ENCODE measurements at regions not wholly inside any gene's neighbourhood (a gene's known extent, or its start where the extent isn't known, plus 50 kb on each side); places are given as distances from the start of the nearest gene placed in this dataset.
"Not testable (repeated sequence)": the region's sequence is repeated elsewhere in the genome, so short reads cannot be mapped to it uniquely, and the experiment has no call there.

- H3K36me3 ChIP-seq (ENCODE audit: insufficient read depth, low read length, poor library complexity, severe bottlenecking), result no peaks in the 10 kb centered on the region
- no peak for DNase-seq (ENCODE audit: low spot score)
- no peak for TF ChIP-seq EZH2 (IDR thresholded peaks at IDR 0.05; ENCODE audit: borderline replicate concordance, low read depth, low read length, poor library complexity, severe bottlenecking)
- no peak for TF ChIP-seq CTCF (conservative IDR thresholded peaks at IDR 0.05; ENCODE audit: low read depth, low read length)
- H3K4me3 ChIP-seq (ENCODE audit: low read depth, low read length, poor library complexity, severe bottlenecking), result no peak overlapping the region
- CTCF ChIA-PET, result no interaction called here
- H3K9me3 ChIP-seq (ENCODE audit: low read depth, low read length, poor library complexity, severe bottlenecking), result no peaks in the 10 kb centered on the region
- no TSS peak for BruUV-seq (replicated peaks)
- H3K27ac ChIP-seq (ENCODE audit: low read depth, low read length, poor library complexity, severe bottlenecking), result no peak overlapping the region
- no peaks in the 10 kb centered on the region for H3K4me1 ChIP-seq (ENCODE audit: insufficient read depth, low read length, poor library complexity, severe bottlenecking)
- POLR2A ChIA-PET (ENCODE audit: low non-redundant PET), result no interaction called here
- H3K27me3 ChIP-seq (replicated peaks; ENCODE audit: insufficient read depth, low read depth, low read length, poor library complexity), result no peaks in the 10 kb centered on the region
- intact Hi-C loops (cut with micrococcal nuclease; ENCODE audit: unreplicated experiment), result no loop called here
These were observed 1003.7 kb downstream of the EPHA7 start for GRCh38 chr6:92415656-92416055.

GRCh38 chr6:92408350-92408749, 1011.0 kb downstream of the EPHA7 start:
- ChIA-PET POLR2A (ENCODE audit: low non-redundant PET) (no interaction called here), CTCF (no interaction called here)
- Histone ChIP-seq H3K36me3 (ENCODE audit: insufficient read depth, low read length, poor library complexity, severe bottlenecking) (no peaks in the 10 kb centered on the region), H3K27me3 (replicated peaks; ENCODE audit: insufficient read depth, low read depth, low read length, poor library complexity) (no peaks in the 10 kb centered on the region), H3K4me3 (ENCODE audit: low read depth, low read length, poor library complexity, severe bottlenecking) (no peak overlapping the region), H3K27ac (ENCODE audit: low read depth, low read length, poor library complexity, severe bottlenecking) (no peak overlapping the region), H3K4me1 (ENCODE audit: insufficient read depth, low read length, poor library complexity, severe bottlenecking) (no peaks in the 10 kb centered on the region), H3K9me3 (ENCODE audit: low read depth, low read length, poor library complexity, severe bottlenecking) (no peaks in the 10 kb centered on the region)
- intact Hi-C loops (cut with micrococcal nuclease; ENCODE audit: unreplicated experiment), result no loop called here
- DNase-seq (ENCODE audit: low spot score), result no peak
- no peak for TF ChIP-seq EZH2 (IDR thresholded peaks at IDR 0.05; ENCODE audit: borderline replicate concordance, low read depth, low read length, poor library complexity, severe bottlenecking)
- BruUV-seq (replicated peaks), result no TSS peak

GRCh38 chr6:92404281-92404680, 1015.1 kb downstream of the EPHA7 start:
- BruUV-seq (replicated peaks), result no TSS peak
- Histone ChIP-seq H3K36me3 (ENCODE audit: insufficient read depth, low read length, poor library complexity, severe bottlenecking) (no peaks in the 10 kb centered on the region), H3K4me3 (ENCODE audit: low read depth, low read length, poor library complexity, severe bottlenecking) (no peak overlapping the region), H3K9me3 (ENCODE audit: low read depth, low read length, poor library complexity, severe bottlenecking) (no peaks in the 10 kb centered on the region), H3K4me1 (ENCODE audit: insufficient read depth, low read length, poor library complexity, severe bottlenecking) (no peaks in the 10 kb centered on the region), H3K27ac (ENCODE audit: low read depth, low read length, poor library complexity, severe bottlenecking) (no peak overlapping the region), H3K27me3 (replicated peaks; ENCODE audit: insufficient read depth, low read depth, low read length, poor library complexity) (no peaks in the 10 kb centered on the region)
- intact Hi-C loops (cut with micrococcal nuclease; ENCODE audit: unreplicated experiment), result no loop called here
- CTCF ChIA-PET, result no interaction called here
- DNase-seq (ENCODE audit: low spot score), result no peak
- POLR2A ChIA-PET (ENCODE audit: low non-redundant PET), result no interaction called here
- TF ChIP-seq CTCF (conservative IDR thresholded peaks at IDR 0.05; ENCODE audit: low read depth, low read length), result no peak

GRCh38 chr6:92399911-92400310, 1019.4 kb downstream of the EPHA7 start:
- no peaks in the 10 kb centered on the region for H3K27me3 ChIP-seq (replicated peaks; ENCODE audit: insufficient read depth, low read depth, low read length, poor library complexity)
- intact Hi-C loops (cut with micrococcal nuclease; ENCODE audit: unreplicated experiment), result loop anchor here (10.0 kb wide), 1 partner anchor 375 kb away; no protein-coding TSS in a partner anchor
- no peak overlapping the region for H3K27ac ChIP-seq (ENCODE audit: low read depth, low read length, poor library complexity, severe bottlenecking)
- POLR2A ChIA-PET (ENCODE audit: low non-redundant PET), result no interaction called here
- CTCF ChIA-PET, result no interaction called here
- no peaks in the 10 kb centered on the region for H3K36me3 ChIP-seq (ENCODE audit: insufficient read depth, low read length, poor library complexity, severe bottlenecking)
- H3K9me3 ChIP-seq (ENCODE audit: low read depth, low read length, poor library complexity, severe bottlenecking), result no peaks in the 10 kb centered on the region
- no peaks in the 10 kb centered on the region for H3K4me1 ChIP-seq (ENCODE audit: insufficient read depth, low read length, poor library complexity, severe bottlenecking)
- no peak for DNase-seq (ENCODE audit: low spot score)
- no peak overlapping the region for H3K4me3 ChIP-seq (ENCODE audit: low read depth, low read length, poor library complexity, severe bottlenecking)
- BruUV-seq (replicated peaks), result no TSS peak
- TF ChIP-seq CTCF (conservative IDR thresholded peaks at IDR 0.05; ENCODE audit: low read depth, low read length) (no peak), EZH2 (IDR thresholded peaks at IDR 0.05; ENCODE audit: borderline replicate concordance, low read depth, low read length, poor library complexity, severe bottlenecking) (no peak)

GRCh38 chr6:92388706-92389105, 1030.7 kb downstream of the EPHA7 start:
- H3K27me3 ChIP-seq (replicated peaks; ENCODE audit: insufficient read depth, low read depth, low read length, poor library complexity); CTCF ChIA-PET; H3K27ac ChIP-seq (ENCODE audit: low read depth, low read length, poor library complexity, severe bottlenecking); H3K4me3 ChIP-seq (ENCODE audit: low read depth, low read length, poor library complexity, severe bottlenecking); H3K9me3 ChIP-seq (ENCODE audit: low read depth, low read length, poor library complexity, severe bottlenecking); POLR2A ChIA-PET (ENCODE audit: low non-redundant PET); H3K4me1 ChIP-seq (ENCODE audit: insufficient read depth, low read length, poor library complexity, severe bottlenecking); H3K36me3 ChIP-seq (ENCODE audit: insufficient read depth, low read length, poor library complexity, severe bottlenecking); intact Hi-C loops (cut with micrococcal nuclease; ENCODE audit: unreplicated experiment); DNase-seq (ENCODE audit: low spot score); BruUV-seq (replicated peaks): not testable (repeated sequence)

Measured in A673 (cell line).